Brain microvascular endothelial cell (primary cell): ENCODE measurements at regions not wholly inside any gene's neighbourhood (a gene's known extent, or its start where the extent isn't known, plus 50 kb on each side); places are given as distances from the start of the nearest gene placed in this dataset.

ENCODE experiments used
- DNase-seq: peaks from one replicate; pipeline ENCODE4 v3.0.0-alpha.2; 2020
- H3K27ac ChIP-seq: fragments of 250-450 bp; sonication (Bioruptor Pico); 2 replicates; pipeline ENCODE4 v1.5.1; 2020; ENCODE audit warnings: mild to moderate bottlenecking, moderate library complexity
- H3K27me3 ChIP-seq: fragments of 250-450 bp; sonication (Bioruptor Pico); replicated peaks from 2 replicates; pipeline ENCODE4 v1.5.1; 2020; ENCODE audit warnings: mild to moderate bottlenecking
- H3K36me3 ChIP-seq: fragments of 250-450 bp; sonication (Bioruptor Pico); replicated peaks from 2 replicates; pipeline ENCODE4 v1.5.1; 2020; ENCODE audit warnings: mild to moderate bottlenecking
- H3K4me3 ChIP-seq: 2 replicates; pipeline ENCODE4 v1.5.1; 2011; ENCODE audit warnings: low read depth, mild to moderate bottlenecking, control low read depth, low read length, moderate library complexity
- in situ Hi-C: cut with HindIII; loops from 2 replicates; pipeline ENCODE4 v1.10.0; 2017; ENCODE audit warnings: low sequenced_read_pairs, low pct_ligation_motif_present
- TF ChIP-seq, protein P1 (sequence below): IDR thresholded peaks from 2 replicates; pipeline ENCODE4 v1.5.1; 2011; ENCODE audit warnings: low read depth, mild to moderate bottlenecking, moderate library complexity, low read length, control low read depth, inconsistent platforms; ENCODE audit errors: missing control alignments

DNA sequence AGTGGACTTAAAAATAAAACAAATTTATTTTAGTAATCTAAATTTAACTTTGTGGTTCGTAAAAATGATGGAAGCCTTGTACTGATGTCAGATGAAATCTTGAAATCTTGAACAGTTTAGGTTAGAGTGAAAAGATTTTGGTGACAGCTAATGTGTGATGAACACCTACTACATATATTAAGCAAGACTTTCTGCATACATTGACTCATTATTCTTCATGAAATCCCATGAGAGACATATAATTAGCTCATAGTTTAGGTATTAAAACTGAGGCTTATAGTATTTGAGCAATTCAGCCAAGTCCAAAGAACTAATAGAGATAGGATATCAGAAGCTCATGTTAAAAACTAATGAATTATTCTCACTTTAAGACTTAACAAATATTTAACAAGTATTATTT, 66.9 kb upstream of the PCDH7 start:
- in situ Hi-C loops: no loop called here
- Histone ChIP-seq H3K36me3 (no peaks in the 10 kb centered on the region), H3K27ac (no peak overlapping the region), H3K27me3 (no peaks in the 10 kb centered on the region), H3K4me3 (no peak overlapping the region)
- TF ChIP-seq, protein P1, sequence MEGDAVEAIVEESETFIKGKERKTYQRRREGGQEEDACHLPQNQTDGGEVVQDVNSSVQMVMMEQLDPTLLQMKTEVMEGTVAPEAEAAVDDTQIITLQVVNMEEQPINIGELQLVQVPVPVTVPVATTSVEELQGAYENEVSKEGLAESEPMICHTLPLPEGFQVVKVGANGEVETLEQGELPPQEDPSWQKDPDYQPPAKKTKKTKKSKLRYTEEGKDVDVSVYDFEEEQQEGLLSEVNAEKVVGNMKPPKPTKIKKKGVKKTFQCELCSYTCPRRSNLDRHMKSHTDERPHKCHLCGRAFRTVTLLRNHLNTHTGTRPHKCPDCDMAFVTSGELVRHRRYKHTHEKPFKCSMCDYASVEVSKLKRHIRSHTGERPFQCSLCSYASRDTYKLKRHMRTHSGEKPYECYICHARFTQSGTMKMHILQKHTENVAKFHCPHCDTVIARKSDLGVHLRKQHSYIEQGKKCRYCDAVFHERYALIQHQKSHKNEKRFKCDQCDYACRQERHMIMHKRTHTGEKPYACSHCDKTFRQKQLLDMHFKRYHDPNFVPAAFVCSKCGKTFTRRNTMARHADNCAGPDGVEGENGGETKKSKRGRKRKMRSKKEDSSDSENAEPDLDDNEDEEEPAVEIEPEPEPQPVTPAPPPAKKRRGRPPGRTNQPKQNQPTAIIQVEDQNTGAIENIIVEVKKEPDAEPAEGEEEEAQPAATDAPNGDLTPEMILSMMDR: no peak
- no peak for DNase-seq

DNA sequence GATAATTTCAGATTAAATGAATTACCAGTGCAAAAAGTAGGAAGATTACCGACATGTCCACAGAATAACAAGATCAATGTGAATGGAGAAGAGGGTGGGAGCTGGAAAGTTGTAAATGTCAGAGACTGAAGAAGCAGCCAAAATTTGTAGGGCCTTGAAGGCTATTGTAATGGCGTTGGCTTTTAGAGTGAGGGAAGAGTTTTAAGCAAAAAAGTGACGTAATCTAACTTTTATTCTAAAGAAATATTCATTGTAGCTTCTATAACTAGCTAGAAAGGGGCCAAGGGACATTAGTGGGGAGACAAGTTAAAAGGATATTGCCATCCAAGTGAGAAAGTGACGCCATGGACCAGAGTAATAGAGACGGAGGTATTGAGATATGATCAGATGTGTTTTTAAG, 63.3 kb upstream of the PCDH7 start:
- TF ChIP-seq, protein P1: no peak
- Histone ChIP-seq H3K36me3 (no peaks in the 10 kb centered on the region), H3K4me3 (no peak overlapping the region), H3K27me3 (no peaks in the 10 kb centered on the region), H3K27ac (no peak overlapping the region)
- no peak for DNase-seq
- in situ Hi-C loops: no loop called here

DNA sequence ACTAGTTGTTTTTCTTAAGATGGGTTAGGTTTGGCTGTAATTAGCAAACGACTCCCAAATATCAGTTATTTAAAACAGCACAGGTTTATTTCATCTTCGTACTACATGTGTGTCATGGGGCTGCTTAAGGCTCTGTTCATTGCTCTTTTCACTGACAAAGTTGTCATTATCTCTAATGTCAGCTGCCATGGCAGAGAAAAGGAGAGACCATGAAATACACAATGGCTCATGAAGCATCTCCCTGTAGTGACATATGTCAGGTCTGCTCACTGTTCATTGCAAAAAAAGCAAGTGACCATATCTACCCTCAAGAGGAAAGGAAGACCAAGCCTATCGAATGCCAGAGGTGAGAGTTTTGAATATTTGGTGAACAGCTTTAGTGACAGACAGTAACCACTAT, 52.2 kb upstream of the PCDH7 start:
- Histone ChIP-seq H3K4me3 (no peak overlapping the region), H3K27me3 (no peaks in the 10 kb centered on the region), H3K27ac (no peak overlapping the region), H3K36me3 (no peaks in the 10 kb centered on the region)
- DNase-seq: no peak
- TF ChIP-seq, protein P1: no peak
- in situ Hi-C loops: no loop called here

DNA sequence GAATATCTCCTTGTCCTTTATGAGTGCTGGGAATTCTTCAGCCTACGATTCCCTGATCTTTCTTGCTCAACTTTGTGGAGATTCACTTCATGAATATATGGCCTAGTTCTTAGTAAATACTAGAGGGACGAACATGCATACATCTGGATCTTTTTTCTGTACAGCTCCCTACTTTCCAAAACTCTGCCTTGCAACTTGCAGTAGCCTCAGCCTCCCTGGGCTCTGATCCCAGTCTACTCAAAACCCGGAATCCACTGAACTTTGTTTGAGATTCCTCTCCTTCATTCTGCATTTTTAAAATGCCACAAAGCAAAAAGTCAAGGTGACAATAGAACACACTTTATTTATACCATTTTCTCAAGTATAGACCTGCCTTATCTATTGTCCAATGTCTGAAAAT, 50.0 kb upstream of the PCDH7 start:
- Histone ChIP-seq H3K4me3 (no peak overlapping the region), H3K36me3 (no peaks in the 10 kb centered on the region), H3K27me3 (no peaks in the 10 kb centered on the region), H3K27ac (no peak overlapping the region)
- in situ Hi-C loops: no loop called here
- DNase-seq: no peak
- TF ChIP-seq, protein P1: no peak
